AG04450 (cell line): ENCODE measurements at regions not wholly inside any gene's neighbourhood (a gene's known extent, or its start where the extent isn't known, plus 50 kb on each side); places are given as distances from the start of the nearest gene placed in this dataset.

Experiments
- CTCF ChIA-PET: fragments of 300-600, 350-600 bp; formaldehyde crosslinking; extraction: SDS; loops from one replicate; lab custom pipeline; 2022; ENCODE audit warnings: antibody characterized with exemption, inconsistent platforms; lab: Charles Lee
- POLR2A ChIA-PET: fragments of 350-600 bp; formaldehyde crosslinking; extraction: SDS; loops from one replicate; lab custom pipeline; 2021; ENCODE audit warnings: antibody characterized with exemption, inconsistent platforms; lab: Yijun Ruan, JAX
- DNase-seq: peaks from one replicate; pipeline ENCODE4 v3.0.0-alpha.2; 2011; ENCODE audit warnings: low read depth, low spot score
- H3K27ac ChIP-seq: one replicate; pipeline ENCODE4 v1.5.1; 2012; ENCODE audit warnings: low read depth, low read length, control low read depth
- H3K27me3 ChIP-seq: one replicate; pipeline ENCODE4 v1.6.0; 2012; ENCODE audit warnings: low read length; ENCODE audit not compliant: control insufficient read depth, insufficient read depth
- H3K4me3 ChIP-seq: 2 replicates; pipeline ENCODE4 v1.5.1; 2011; ENCODE audit warnings: mild to moderate bottlenecking, low read depth, low read length, control low read depth
- H3K9me3 ChIP-seq: 2 replicates; pipeline ENCODE4 v1.5.1; 2012; ENCODE audit warnings: low read length; ENCODE audit not compliant: control insufficient read depth, insufficient read depth
- TF ChIP-seq, protein P1 (sequence below): IDR thresholded peaks from 2 replicates; pipeline ENCODE4 v1.5.1; 2011; ENCODE audit warnings: low read depth, low read length, control low read depth, inconsistent platforms

DNA sequence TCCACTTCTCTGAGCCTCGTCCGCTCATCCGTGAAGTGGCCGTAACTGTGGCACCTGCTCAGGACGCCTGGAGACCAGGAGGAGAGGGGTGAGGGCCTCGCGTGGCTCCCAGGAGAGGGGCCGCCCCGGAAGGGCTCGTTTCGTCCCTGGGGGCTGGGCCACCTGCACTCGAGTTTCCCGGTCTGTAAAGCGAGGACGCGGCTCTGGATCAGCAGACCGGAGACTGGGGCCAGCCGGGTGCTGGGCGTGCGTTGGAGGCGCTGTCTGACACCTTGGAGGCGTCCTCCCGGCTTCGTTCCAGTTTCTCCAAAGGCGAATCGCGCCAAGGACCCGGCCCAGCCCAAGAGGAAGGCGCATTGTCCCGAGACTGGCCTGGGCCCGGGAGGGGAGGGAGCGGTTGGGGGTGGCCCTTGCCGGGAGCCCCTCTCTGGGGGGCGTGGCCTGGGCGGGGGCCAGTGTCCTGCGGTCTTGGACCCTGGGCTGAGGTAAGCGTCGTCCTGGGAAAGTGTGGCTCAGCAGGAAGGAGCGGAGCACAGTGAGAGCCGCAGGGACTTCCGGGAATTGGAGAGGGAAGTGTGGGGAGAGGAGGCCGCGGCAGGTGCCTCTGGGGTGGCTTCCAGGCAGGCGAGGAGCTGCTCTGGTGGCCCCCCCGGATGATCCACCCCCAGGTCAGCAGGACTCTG lies 89.6 kb downstream of the FOXL3 start:
- TF ChIP-seq, protein P1, sequence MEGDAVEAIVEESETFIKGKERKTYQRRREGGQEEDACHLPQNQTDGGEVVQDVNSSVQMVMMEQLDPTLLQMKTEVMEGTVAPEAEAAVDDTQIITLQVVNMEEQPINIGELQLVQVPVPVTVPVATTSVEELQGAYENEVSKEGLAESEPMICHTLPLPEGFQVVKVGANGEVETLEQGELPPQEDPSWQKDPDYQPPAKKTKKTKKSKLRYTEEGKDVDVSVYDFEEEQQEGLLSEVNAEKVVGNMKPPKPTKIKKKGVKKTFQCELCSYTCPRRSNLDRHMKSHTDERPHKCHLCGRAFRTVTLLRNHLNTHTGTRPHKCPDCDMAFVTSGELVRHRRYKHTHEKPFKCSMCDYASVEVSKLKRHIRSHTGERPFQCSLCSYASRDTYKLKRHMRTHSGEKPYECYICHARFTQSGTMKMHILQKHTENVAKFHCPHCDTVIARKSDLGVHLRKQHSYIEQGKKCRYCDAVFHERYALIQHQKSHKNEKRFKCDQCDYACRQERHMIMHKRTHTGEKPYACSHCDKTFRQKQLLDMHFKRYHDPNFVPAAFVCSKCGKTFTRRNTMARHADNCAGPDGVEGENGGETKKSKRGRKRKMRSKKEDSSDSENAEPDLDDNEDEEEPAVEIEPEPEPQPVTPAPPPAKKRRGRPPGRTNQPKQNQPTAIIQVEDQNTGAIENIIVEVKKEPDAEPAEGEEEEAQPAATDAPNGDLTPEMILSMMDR, result no peak
- CTCF ChIA-PET, result no interaction called here
- no peak overlapping the region for H3K27ac ChIP-seq
- H3K4me3 ChIP-seq, result no peak overlapping the region
- H3K9me3 ChIP-seq, result no peaks in the 10 kb centered on the region; the same call in 1 of the 2 replicates
- no peak for DNase-seq
- POLR2A ChIA-PET, result no interaction called here
- H3K27me3 ChIP-seq, result peaks cover 31% of the 10 kb centered on the region

DNA sequence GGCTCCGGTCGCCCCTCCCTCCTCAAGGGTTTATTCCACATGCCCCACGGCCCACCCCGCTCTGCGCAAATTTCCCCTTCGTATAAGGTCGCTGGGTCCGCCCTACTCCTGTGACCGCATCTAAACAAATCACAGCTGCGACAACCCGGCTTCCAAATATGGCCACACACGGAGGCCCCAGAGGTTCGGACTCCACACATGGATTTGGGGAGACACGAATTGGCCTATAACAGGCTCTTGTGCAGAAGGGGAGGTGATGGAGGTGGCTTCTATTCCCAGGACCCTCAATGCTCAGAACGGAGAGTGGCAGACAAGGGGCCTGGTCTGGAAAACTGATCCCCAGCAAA lies 90.1 kb downstream of the FOXL3 start:
- DNase-seq, result no peak
- TF ChIP-seq, protein P1, result no peak
- peaks cover 26% of the 10 kb centered on the region for H3K27me3 ChIP-seq
- H3K27ac ChIP-seq, result no peak overlapping the region
- H3K4me3 ChIP-seq, result no peak overlapping the region
- ChIA-PET CTCF (no interaction called here), POLR2A (no interaction called here)
- H3K9me3 ChIP-seq, result no peaks in the 10 kb centered on the region; the same call in 1 of the 2 replicates

DNA sequence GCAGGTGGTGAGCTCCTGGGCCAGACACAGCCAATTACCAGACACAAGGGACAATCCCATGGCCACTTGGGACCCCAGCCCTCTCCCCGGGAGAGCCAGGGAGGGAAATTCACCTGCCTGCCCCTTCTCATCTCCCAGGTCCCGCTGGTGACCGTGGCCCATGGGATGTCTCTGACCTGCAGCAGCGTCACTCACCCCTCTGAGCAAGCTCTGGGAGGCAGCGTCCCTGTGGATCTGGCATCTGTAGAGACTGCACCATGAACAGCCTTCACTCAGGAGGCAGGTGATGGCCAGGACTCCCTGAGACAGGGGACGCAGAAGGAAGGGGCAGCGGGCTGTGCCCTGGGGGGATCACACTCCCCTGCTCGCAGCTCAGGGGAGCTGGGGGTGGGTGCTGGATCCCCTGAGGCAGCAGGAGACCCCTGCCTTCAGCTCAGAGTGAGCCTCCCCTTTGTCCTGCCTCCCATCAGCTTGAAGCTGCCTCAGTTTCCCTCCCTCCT lies 90.8 kb downstream of the FOXL3 start:
- TF ChIP-seq, protein P1, result no peak
- POLR2A ChIA-PET, result no interaction called here
- Histone ChIP-seq H3K27ac (no peak overlapping the region), H3K27me3 (peaks cover 25% of the 10 kb centered on the region), H3K4me3 (no peak overlapping the region), H3K9me3 (no peaks in the 10 kb centered on the region; the same call in 1 of the 2 replicates)
- CTCF ChIA-PET, result no interaction called here
- DNase-seq, result no peak

DNA sequence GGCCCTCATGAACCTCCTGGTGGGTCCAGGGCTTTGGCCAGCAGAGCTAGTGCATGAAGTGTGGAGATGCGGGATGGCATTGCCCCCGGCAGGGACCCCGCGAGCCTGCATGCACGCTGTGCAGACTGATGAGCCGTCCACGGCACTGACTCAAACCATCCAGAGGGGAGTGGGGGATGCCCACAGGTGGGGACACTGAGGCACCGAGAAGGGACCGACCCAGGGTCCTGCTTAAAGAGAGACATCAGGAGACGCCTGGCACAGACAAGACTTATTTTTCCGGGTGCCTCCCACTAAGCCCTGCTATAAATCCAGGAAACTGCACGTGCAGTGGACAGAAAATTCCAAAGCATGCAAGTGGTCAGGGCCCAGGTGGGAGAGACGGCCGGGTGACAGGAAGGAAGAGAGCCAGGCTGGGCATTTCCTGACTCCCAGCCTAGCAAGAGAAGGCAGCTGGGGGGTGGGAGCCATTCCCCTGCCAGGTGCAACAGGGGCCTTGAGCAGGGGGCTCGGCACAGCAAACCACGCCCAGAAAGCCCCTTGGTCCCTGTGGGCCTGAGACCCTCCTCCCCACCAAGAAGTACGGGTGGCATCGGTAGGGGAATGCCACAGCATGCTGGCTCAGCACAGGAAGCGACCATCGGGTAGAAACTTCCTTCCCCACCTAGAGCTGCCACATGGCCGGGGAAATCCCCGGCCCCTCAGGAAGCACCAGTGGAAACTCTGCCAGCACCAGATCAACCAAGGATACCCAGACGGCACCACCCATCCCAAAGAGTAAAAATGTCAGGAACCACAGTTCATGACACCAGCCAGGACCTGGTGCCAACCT lies 91.5 kb downstream of the FOXL3 start:
- Histone ChIP-seq H3K27ac (no peak overlapping the region), H3K4me3 (no peak overlapping the region), H3K9me3 (no peaks in the 10 kb centered on the region; the same call in 1 of the 2 replicates), H3K27me3 (peaks cover 22% of the 10 kb centered on the region)
- no peak for DNase-seq
- ChIA-PET POLR2A (no interaction called here), CTCF (interaction anchor here (0.6 kb wide), 1 partner anchor 1512 kb away, joined by 3 read pairs; no protein-coding TSS in a partner anchor)
- TF ChIP-seq, protein P1, result no peak

DNA sequence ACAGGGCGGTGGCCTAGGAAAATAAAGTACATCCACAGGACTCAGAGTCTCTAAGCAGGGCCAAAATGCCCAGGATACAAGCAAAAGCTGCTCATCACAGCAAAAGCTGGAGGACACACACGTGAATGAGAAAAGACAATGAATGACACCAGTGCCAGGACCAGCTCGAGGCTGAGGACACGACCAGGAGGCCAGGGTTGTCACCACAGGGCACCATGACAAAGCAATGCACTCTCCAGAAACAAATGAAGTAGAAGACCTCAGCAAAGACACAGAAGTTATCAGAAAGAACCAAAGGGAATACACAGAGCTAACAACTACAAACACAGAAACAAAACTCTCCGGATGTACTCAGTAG lies 92.1 kb downstream of the FOXL3 start:
- peaks cover 1% of the 10 kb centered on the region for H3K9me3 ChIP-seq
- ChIA-PET CTCF (interaction anchor here (0.6 kb wide), 1 partner anchor 1511 kb away, joined by 3 read pairs; no protein-coding TSS in a partner anchor), POLR2A (no interaction called here)
- no peak overlapping the region for H3K27ac ChIP-seq
- no peak for DNase-seq
- peaks cover 22% of the 10 kb centered on the region for H3K27me3 ChIP-seq
- TF ChIP-seq, protein P1, result no peak
- no peak overlapping the region for H3K4me3 ChIP-seq
